OCI-LY1 (cell line): ENCODE measurements at regions not wholly inside any gene's neighbourhood (a gene's known extent, or its start where the extent isn't known, plus 50 kb on each side); places are given as distances from the start of the nearest gene placed in this dataset.

Experiments
- CTCF ChIP-seq: fragments of 200-600 bp; sonication (generic), shearing (Covaris generic); IDR thresholded peaks from 2 replicates; pipeline ENCODE4 v1.5.1; 2017; ENCODE audit warnings: mild to moderate bottlenecking, antibody characterized with exemption, low read length, moderate library complexity, mixed read lengths
- EZH2 ChIP-seq: fragments of 200-600 bp; sonication (generic), shearing (Covaris generic); IDR thresholded peaks from 2 replicates; pipeline ENCODE4 v1.8.0; 2017; ENCODE audit warnings: borderline replicate concordance, mixed run types, mild to moderate bottlenecking, antibody characterized with exemption, low read length, moderate library complexity, mixed read lengths

- TF ChIP-seq CTCF (no peak), EZH2 (no peak)
Observed at GRCh38 chr12:111216387-111217159, 152.3 kb downstream of the PHETA1 start.
